ENCODE measurements at regions not wholly inside any gene's neighbourhood (a gene's known extent, or its start where the extent isn't known, plus 50 kb on each side); places are given as distances from the start of the nearest gene placed in this dataset.
"Not testable (repeated sequence)": the region's sequence is repeated elsewhere in the genome, so short reads cannot be mapped to it uniquely, and the experiment has no call there.

GRCh38 chrX:98289726-98290125 is 1406.0 kb downstream of the RPA4 start:
- POLR2A ChIA-PET, result no interaction called here

GRCh38 chrX:98294310-98294709 is 1410.6 kb downstream of the RPA4 start:
- H3K27ac Mint-ChIP-seq, result no peak overlapping the region

More at GRCh38 chrX:98289726-98290125, 1406.0 kb downstream of the RPA4 start:
- H3K36me3 Mint-ChIP-seq (ENCODE audit: low read depth), result no peaks in the 10 kb centered on the region
- peaks cover 6% of the 10 kb centered on the region for H3K9me3 Mint-ChIP-seq
- H3K4me1 Mint-ChIP-seq, result no peaks in the 10 kb centered on the region
- H3K4me3 Mint-ChIP-seq, result no peak overlapping the region
- H3K27me3 Mint-ChIP-seq, result no peaks in the 10 kb centered on the region
- DNase-seq, result no peak
- H3K27ac Mint-ChIP-seq, result no peak overlapping the region
- CTCF ChIA-PET, result no interaction called here

GRCh38 chrX:98296129-98296528 is 1412.4 kb downstream of the RPA4 start:
- Mint-ChIP-seq H3K4me1 (no peaks in the 10 kb centered on the region), H3K9me3 (no peaks in the 10 kb centered on the region), H3K4me3 (no peak overlapping the region), H3K36me3 (ENCODE audit: low read depth) (no peaks in the 10 kb centered on the region), H3K27ac (no peak overlapping the region), H3K27me3 (no peaks in the 10 kb centered on the region)
- no peak for DNase-seq
- ChIA-PET POLR2A (no interaction called here), CTCF (no interaction called here)

More at GRCh38 chrX:98294310-98294709, 1410.6 kb downstream of the RPA4 start:
- Mint-ChIP-seq H3K9me3 (peaks cover 3% of the 10 kb centered on the region), H3K27me3 (no peaks in the 10 kb centered on the region), H3K4me1 (no peaks in the 10 kb centered on the region), H3K4me3 (no peak overlapping the region), H3K36me3 (ENCODE audit: low read depth) (no peaks in the 10 kb centered on the region)
- ChIA-PET CTCF (no interaction called here), POLR2A (no interaction called here)
- DNase-seq, result no peak

GRCh38 chrX:98299785-98300184 is 1416.1 kb downstream of the RPA4 start:
- ChIA-PET POLR2A (no interaction called here), CTCF (no interaction called here)
- no peaks in the 10 kb centered on the region for H3K27me3 Mint-ChIP-seq
- no peaks in the 10 kb centered on the region for H3K4me1 Mint-ChIP-seq
- no peak overlapping the region for H3K27ac Mint-ChIP-seq
- H3K4me3 Mint-ChIP-seq, result no peak overlapping the region
- no peaks in the 10 kb centered on the region for H3K36me3 Mint-ChIP-seq (ENCODE audit: low read depth)
- no peaks in the 10 kb centered on the region for H3K9me3 Mint-ChIP-seq
- DNase-seq, result no peak

GRCh38 chrX:98300536-98300935 is 1416.8 kb downstream of the RPA4 start:
- H3K27ac Mint-ChIP-seq; DNase-seq; POLR2A ChIA-PET; H3K9me3 Mint-ChIP-seq; H3K4me3 Mint-ChIP-seq; CTCF ChIA-PET; H3K36me3 Mint-ChIP-seq (ENCODE audit: low read depth); H3K4me1 Mint-ChIP-seq; H3K27me3 Mint-ChIP-seq: not testable (repeated sequence)

DNA sequence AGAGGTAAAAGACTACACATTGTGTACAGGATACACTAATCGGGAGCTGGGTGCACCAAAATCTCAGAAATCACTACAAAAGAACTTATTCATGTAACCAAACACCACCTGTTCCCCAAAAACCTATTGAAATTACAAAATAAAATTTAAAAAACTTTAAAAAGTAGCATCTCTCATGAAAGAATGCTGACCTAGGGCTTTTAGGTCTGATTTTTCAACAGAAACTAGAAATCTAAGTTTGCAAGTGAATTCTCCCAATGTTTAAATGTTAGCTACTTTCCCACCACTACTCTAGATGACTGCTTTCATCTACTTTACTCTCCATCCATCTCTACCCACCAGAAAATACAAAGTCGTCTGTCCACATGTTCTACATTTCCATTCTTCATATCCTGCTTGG is 1447.7 kb downstream of the RPA4 start:
- Mint-ChIP-seq H3K27ac (no peak overlapping the region), H3K4me3 (no peak overlapping the region), H3K9me3 (peaks cover 4% of the 10 kb centered on the region), H3K4me1 (no peaks in the 10 kb centered on the region), H3K36me3 (ENCODE audit: low read depth) (no peaks in the 10 kb centered on the region), H3K27me3 (no peaks in the 10 kb centered on the region)
- ChIA-PET CTCF (no interaction called here), POLR2A (no interaction called here)
- no peak for DNase-seq

DNA sequence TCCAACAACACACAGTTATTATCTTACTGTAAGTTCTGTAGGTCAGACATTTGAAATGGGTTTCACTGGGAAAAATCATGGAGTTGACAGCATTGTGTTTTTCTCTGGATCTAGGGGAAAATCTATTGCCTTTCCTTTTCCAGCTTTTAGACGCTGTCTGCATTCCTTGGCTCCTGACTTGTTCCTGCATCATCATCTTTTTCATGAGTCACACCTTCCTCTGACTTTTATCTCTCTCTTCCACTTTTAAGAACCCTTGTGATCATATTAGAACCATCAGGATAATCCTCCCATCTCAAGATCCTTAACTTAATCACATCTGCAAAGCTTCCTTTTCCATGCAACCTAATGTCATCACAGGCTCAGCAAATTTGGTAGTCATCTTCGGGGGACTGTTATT is 1454.8 kb downstream of the RPA4 start:
- no peaks in the 10 kb centered on the region for H3K4me1 Mint-ChIP-seq
- no peak for DNase-seq
- ChIA-PET POLR2A (no interaction called here), CTCF (no interaction called here)
- H3K4me3 Mint-ChIP-seq, result no peak overlapping the region
- no peaks in the 10 kb centered on the region for H3K27me3 Mint-ChIP-seq
- no peaks in the 10 kb centered on the region for H3K36me3 Mint-ChIP-seq (ENCODE audit: low read depth)
- peaks cover 6% of the 10 kb centered on the region for H3K9me3 Mint-ChIP-seq
- no peak overlapping the region for H3K27ac Mint-ChIP-seq

DNA sequence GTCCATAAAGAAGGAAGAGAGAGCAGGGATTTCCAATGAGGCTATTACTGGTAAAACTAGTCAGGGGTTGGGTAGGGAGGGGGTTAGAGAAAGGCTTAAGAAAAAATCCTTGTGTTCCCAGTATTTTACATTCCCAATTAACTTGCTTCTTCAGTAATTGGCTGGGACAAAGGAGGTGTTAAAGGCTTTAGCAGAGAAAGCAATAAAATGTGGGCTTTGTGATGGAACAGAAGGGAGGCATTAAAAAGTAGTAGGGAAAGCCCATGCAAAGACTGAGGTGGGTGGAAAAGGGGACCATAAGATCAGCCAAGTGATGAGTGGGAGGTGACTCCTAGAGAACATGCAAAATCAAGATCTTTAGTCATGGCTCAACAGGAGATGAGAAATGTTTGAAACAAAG is 1467.2 kb downstream of the RPA4 start:
- Mint-ChIP-seq H3K27me3 (no peaks in the 10 kb centered on the region), H3K4me1 (no peaks in the 10 kb centered on the region), H3K36me3 (ENCODE audit: low read depth) (no peaks in the 10 kb centered on the region), H3K4me3 (no peak overlapping the region), H3K9me3 (no peaks in the 10 kb centered on the region), H3K27ac (no peak overlapping the region)
- no peak for DNase-seq
- POLR2A ChIA-PET, result no interaction called here
- CTCF ChIA-PET, result no interaction called here

DNA sequence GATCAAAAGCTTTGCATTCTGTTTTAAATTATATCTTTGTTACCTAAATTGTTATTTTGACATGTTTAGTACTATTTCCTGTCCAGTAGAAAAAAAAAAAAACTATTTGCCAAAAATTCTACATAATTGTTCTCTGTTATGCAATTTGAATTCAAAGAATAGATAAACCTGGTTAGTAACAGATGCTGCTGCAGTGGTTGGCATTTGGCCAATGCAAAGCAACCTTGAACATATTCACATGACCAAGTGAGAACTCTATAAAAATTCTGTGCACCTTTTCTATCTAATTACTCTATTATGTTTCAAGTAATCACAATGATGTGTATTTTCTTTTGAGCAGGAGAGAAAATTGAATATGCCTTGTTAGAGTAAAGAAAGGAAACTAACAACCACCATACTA is 1473.4 kb downstream of the RPA4 start:
- DNase-seq, result no peak
- Mint-ChIP-seq H3K4me3 (no peak overlapping the region), H3K4me1 (no peaks in the 10 kb centered on the region), H3K9me3 (no peaks in the 10 kb centered on the region), H3K27me3 (no peaks in the 10 kb centered on the region), H3K27ac (no peak overlapping the region), H3K36me3 (ENCODE audit: low read depth) (no peaks in the 10 kb centered on the region)
- ChIA-PET POLR2A (no interaction called here), CTCF (no interaction called here)

DNA sequence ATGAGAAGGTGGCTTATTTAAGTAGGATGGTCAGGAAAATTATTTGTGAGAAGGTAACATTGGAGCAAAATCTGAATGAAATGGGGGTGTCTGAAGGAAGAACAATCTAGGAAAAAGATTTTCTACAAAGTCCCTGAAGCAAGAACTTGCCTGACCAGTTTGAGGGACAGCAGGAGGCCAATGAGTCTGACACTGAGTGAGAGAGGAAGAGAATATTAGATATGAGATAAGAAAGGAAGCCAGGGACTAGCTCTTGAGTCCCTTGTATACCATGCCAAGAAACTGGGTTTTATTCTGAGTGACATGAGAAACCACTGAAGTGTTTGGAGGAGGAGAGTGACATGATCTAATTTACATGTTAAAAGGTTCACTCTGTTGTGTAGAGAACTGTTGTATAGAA is 1478.9 kb downstream of the RPA4 start:
- DNase-seq, result no peak
- ChIA-PET POLR2A (no interaction called here), CTCF (no interaction called here)
- no peaks in the 10 kb centered on the region for H3K4me1 Mint-ChIP-seq
- H3K4me3 Mint-ChIP-seq, result no peak overlapping the region
- H3K9me3 Mint-ChIP-seq, result peaks cover 3% of the 10 kb centered on the region
- H3K27ac Mint-ChIP-seq, result no peak overlapping the region
- H3K36me3 Mint-ChIP-seq (ENCODE audit: low read depth), result no peaks in the 10 kb centered on the region
- H3K27me3 Mint-ChIP-seq, result no peaks in the 10 kb centered on the region

- ChIA-PET CTCF (no interaction called here), POLR2A (no interaction called here)
- Mint-ChIP-seq H3K36me3 (ENCODE audit: low read depth) (no peaks in the 10 kb centered on the region), H3K27me3 (no peaks in the 10 kb centered on the region), H3K4me1 (no peaks in the 10 kb centered on the region), H3K9me3 (peaks cover 4% of the 10 kb centered on the region), H3K4me3 (no peak overlapping the region), H3K27ac (no peak overlapping the region)
- no peak for DNase-seq
Measured at GRCh38 chrX:98371994-98372393, 1488.3 kb downstream of the RPA4 start.

DNA sequence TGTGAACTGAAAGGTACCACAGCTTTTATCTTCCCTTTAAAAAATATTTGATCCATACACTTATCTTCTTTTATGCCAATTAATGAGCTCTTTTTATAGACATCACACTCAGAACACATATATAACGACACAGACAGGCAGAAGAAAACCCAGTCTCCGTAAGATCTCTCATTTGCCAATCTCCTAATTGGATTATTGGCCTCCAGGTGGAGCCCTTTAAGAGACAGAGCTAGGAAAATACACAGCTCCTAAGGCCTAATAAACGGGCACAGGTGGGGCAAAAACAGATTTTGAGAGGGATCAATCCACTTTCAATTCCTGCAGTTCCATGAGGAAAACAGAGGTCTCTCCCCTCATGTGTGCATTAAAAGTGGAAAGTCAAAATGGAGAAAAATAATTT is 1495.4 kb downstream of the RPA4 start:
- Mint-ChIP-seq H3K4me1 (no peaks in the 10 kb centered on the region), H3K27ac (no peak overlapping the region), H3K27me3 (no peaks in the 10 kb centered on the region), H3K36me3 (ENCODE audit: low read depth) (no peaks in the 10 kb centered on the region), H3K9me3 (peaks cover 4% of the 10 kb centered on the region), H3K4me3 (no peak overlapping the region)
- POLR2A ChIA-PET, result no interaction called here
- no peak for DNase-seq
- CTCF ChIA-PET, result no interaction called here

DNA sequence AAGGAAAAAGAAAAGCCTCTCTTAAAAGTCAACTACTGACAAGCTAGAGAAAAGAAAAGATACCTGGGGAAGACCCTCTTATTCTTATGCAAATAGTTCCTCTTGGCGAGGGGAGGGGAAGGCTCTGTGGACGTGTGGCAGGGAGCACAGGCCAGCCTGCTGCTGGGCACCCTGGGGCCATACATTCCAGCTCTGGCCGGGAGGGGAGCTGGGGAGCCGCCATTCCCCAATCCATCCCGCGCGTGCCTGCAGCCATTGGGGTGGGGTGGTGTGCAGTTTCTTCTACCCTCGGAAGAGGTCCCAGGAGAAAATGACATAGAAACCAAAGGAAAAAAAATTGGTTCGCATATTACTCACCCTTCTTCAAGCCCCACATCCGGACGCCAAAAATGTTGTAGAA is 1496.4 kb downstream of the RPA4 start:
- no peaks in the 10 kb centered on the region for H3K4me1 Mint-ChIP-seq
- no peak for DNase-seq
- no peak overlapping the region for H3K27ac Mint-ChIP-seq
- no peaks in the 10 kb centered on the region for H3K36me3 Mint-ChIP-seq (ENCODE audit: low read depth)
- ChIA-PET POLR2A (no interaction called here), CTCF (no interaction called here)
- peaks cover 2% of the 10 kb centered on the region for H3K9me3 Mint-ChIP-seq
- H3K4me3 Mint-ChIP-seq, result no peak overlapping the region
- no peaks in the 10 kb centered on the region for H3K27me3 Mint-ChIP-seq

GRCh38 chrX:98380556-98380955 is 1496.8 kb downstream of the RPA4 start:
- H3K36me3 Mint-ChIP-seq (ENCODE audit: low read depth), result no peaks in the 10 kb centered on the region
- no peaks in the 10 kb centered on the region for H3K4me1 Mint-ChIP-seq
- POLR2A ChIA-PET, result no interaction called here
- no peak for DNase-seq
- no peak overlapping the region for H3K27ac Mint-ChIP-seq
- H3K9me3 Mint-ChIP-seq, result peaks cover 2% of the 10 kb centered on the region
- H3K27me3 Mint-ChIP-seq, result no peaks in the 10 kb centered on the region
- CTCF ChIA-PET, result no interaction called here
- H3K4me3 Mint-ChIP-seq, result no peak overlapping the region

- H3K27ac Mint-ChIP-seq, result no peak overlapping the region
- ChIA-PET POLR2A (no interaction called here), CTCF (no interaction called here)
- H3K4me1 Mint-ChIP-seq, result no peaks in the 10 kb centered on the region
- no peaks in the 10 kb centered on the region for H3K27me3 Mint-ChIP-seq
- no peak overlapping the region for H3K4me3 Mint-ChIP-seq
- no peaks in the 10 kb centered on the region for H3K36me3 Mint-ChIP-seq (ENCODE audit: low read depth)
- H3K9me3 Mint-ChIP-seq, result no peaks in the 10 kb centered on the region
- no peak for DNase-seq
Measured at GRCh38 chrX:98398542-98398941, 1514.8 kb downstream of the RPA4 start.

All from activated CD4-positive, alpha-beta T cell treated with anti-CD3 and anti-CD28 coated beads, Interleukin-2, amount 10 ng/mL, durations not matched to agents 7 days and 5 days (primary cell).